ENCODE measurements at regions not wholly inside any gene's neighbourhood (a gene's known extent, or its start where the extent isn't known, plus 50 kb on each side); places are given as distances from the start of the nearest gene placed in this dataset.

DNA sequence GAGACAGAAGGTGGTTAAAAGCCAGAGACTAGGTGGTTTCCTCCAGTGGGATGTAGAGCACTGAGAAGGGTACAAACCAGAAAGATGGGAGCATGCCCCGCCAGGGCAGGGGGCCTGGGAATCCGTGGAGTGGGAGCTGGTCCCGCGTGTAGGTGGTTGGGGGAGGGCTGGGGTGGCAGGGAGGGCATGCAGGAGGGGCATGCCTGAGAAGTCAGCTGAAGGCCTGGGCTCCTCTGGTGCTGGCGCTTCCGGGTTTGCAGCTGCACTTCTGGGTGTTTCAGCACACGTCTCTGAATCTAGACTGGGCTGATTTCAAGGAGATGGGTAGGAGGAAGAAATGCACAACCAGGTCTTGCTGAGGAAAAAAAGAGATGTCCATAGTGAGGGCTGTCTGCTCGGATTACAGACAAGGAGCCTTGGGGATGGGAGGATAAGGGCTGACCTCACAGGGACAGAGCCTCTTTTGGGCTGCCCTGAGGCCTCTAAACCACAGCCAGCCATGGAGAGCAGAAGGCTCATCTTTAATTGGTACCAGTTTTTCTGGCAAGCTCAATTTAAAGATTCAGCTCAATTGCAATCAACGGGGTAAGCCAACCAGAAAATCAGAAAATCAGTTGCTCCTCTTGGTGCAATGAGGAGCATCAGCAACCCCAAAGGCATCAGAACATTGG, 151.9 kb downstream of the FAM43A start:
- DNase-seq: no peak

- no peak for DNase-seq
Measured at GRCh38 chr3:194838236-194838635, 152.6 kb downstream of the FAM43A start.

GRCh38 chr3:194840661-194841514, 155.2 kb downstream of the FAM43A start:
- no peak for DNase-seq

DNA sequence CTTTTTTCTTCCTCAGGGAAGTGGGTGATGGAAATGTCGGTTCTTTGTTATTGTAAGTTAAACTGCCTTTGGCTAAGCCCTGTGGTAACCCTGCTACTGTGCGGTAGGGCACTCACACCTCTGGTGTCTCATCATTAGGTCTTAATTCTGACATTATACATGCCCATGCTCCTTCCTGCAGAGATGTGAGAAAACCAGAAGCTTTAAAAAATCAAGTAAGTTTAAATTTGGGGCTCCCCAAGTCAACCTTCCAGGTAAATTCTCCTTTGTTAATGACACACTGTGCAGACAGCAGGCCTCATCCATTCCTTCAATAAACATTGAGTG, 155.8 kb downstream of the FAM43A start:
- no peak for DNase-seq

- no peak for DNase-seq
Measured at GRCh38 chr3:194843556-194843955, 157.9 kb downstream of the FAM43A start.

DNA sequence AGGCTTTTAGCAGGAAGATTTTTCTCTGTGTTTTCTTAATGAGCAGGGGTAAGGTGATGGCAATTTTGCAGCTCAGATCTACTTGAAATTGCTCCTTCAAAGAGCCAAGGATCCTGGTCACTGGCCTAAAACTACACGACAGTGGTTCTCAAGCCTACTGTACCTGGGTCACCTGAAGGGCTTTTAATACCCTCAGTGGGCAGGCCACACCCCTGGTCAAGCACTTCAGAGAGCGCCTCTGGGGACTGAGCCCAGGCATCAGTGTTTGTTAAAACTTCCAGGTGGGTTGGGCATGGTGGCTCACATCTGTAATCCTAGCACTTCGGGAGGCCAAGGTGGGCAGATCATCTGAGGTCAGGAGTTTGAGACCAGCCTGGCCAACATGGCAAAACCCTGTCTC, 158.4 kb downstream of the FAM43A start:
- DNase-seq: no peak

- no peak for DNase-seq
Measured at GRCh38 chr3:194849166-194849875, 163.6 kb downstream of the FAM43A start.

DNA sequence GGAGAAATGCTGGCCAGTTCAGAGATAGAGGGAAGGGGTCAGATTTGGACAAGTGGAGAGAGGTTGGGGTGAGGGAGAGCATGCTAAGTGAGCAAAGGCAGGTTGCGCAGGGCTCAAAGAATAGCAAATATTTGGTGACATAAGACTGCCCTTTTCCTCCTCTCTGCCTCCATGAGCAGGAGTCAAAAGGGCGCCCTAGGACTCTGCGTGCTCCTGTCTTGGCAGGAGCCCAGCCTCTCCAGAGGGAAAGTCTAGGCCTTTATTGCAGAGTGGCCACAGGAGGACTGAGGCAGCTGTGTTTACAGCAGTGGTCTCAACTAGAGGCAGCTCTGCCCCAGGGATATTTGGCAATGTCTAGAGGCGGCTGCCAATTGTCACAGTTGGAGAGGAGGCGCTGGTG, 165.6 kb downstream of the FAM43A start:
- no peak for DNase-seq

DNA sequence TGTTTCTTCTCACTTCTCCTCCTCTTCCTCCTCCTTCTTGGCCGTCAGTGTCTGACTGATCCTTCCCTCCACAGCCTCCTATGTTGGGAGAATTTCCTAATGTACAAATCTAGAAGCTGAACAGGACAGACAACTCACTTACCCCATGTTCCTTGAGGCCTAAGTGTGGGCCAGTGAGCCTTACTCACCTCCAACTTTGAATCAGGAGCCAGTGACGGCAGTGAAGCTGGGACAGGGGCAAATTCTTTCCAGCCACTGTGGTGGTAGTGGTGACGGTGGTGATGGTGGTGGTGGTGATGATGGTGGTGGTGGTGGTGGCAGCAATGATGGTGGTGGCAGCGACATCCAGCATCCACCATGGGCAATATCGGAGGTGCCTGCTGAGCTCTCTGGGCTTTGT, 166.3 kb downstream of the FAM43A start:
- no peak for DNase-seq

DNA sequence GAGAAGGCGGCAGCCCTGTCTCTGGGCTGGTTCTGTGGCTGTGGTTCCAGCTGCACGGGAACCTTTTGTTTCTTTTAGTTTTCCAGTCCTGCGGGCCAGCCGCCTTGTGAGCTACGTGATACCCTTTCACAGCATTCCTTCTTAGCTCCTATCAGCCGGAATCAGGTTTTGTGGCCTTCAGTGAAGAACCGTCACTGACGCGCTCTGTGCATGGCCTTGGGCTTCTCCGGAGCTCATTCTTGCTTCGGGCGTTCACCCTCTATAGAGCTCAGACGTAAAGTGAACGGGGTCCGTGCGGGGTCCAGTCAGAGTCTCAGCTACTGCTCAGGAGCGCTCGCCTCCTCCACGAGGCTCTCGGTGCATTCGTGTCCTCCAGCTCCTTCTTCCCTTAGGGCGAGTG, 166.7 kb downstream of the FAM43A start:
- DNase-seq: no peak

DNA sequence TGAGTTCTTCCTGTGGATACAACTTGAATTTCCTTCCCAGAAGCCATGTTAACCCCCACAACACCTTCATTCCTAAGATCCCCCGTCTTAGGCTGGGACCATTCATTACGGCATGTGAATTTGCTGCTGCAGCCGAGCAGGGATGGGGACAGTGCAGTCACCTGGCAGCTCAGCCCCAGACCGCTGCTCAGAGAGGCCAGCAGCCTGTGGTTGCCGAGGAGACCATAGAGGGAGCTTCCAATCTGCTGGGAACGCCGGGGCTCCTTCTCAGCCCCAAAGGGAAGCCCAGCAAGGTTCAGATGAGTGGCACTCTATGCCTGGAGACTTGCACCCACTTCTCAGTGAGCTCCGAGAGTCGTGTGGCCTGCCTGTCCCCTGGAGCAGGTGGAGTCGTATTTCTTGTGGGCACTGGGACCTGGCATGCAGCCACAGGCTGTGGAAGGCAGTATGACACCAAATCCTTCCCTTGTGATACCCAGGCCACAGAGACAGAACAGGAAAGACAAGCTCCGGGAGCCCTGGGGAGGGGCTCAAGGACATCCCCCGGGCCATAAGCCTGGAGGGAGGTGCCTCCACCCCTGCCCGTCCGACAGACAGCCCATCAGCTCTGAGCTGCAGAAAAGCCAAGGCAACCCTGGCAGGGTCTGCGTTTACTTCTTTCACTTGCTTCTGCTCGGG, 167.3 kb downstream of the FAM43A start:
- no peak for DNase-seq

- DNase-seq: peak; percentile 67
Measured at GRCh38 chr3:194854206-194854605, 168.5 kb downstream of the FAM43A start.

- DNase-seq: no peak
Measured at GRCh38 chr3:194854659-194855390, 169.1 kb downstream of the FAM43A start.

DNA sequence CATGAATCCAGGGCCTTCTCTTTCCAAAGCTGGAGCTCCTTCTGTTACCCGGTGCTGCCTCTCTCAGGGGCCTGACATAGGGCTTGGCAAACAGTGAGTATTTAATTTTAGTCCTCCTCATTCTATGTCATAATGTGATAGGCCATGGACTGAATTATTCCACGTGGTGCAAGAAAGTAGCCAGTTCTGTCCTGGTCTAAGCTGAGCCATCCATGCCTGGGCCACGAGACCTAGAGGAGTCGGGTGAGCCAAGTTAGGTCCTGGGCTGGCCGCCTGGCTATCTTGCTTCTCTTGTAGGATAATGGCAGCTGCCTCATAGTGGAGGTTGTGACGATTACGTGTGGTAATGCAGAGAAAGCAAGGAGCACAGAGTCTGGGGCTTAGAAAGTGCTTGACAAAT, 170.6 kb downstream of the FAM43A start:
- no peak for DNase-seq

DNA sequence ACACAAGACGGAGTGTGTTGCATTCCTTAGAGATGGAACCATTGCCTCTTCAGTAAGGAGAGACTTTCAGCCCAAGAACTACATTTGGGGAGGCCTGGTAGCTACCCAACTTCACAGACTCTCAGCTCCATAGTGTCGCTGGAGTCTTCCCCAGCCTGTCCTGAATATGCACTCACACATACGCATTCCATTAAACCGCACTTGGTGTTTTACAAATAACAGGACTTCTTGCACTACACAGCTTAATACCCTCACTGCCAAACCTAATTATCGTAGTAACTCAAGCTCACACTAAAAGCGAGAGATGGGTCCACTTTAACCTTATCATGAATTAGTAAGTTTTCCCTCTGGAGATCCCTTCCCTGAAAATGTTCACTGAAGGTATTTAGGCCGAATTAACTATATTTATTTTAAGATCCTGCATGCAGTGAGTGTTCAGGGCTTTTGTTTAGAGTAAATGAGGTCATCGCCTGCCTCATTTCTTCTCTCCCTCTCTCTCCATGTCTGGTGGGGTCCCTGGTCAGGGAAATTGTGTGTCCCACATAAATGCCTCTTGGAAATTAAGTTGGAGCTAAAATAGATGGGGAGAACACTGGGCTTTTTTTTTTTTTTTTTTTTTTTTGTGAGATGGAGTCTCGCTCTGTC, 171.9 kb downstream of the FAM43A start:
- DNase-seq: no peak

GRCh38 chr3:194858382-194858781, 172.7 kb downstream of the FAM43A start:
- DNase-seq: no peak

GRCh38 chr3:194860725-194861124, 175.0 kb downstream of the FAM43A start:
- no peak for DNase-seq

GRCh38 chr3:194861375-194861774, 175.7 kb downstream of the FAM43A start:
- no peak for DNase-seq

DNA sequence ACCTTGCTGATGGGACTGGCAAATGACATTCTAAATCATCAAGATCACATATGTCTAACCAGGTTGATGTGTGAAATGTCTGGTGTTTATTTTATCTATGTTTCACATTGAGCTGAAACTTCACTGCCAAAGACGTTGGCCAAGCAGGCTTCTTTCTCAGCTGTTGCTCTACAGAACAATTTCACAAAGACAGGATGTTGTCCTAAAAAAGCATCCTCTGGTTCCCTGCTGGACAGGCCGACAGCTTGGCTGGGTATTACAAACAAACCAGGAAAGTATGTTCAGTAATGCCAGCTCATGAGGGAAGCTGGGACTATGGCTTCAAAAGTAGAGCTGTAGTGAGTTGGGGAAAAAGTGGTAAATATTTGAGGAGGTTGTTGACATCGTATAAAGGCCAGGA, 179.4 kb downstream of the FAM43A start:
- no peak for DNase-seq

- DNase-seq: no peak
Measured at GRCh38 chr3:194865615-194866014, 179.9 kb downstream of the FAM43A start.

- no peak for DNase-seq
Measured at GRCh38 chr3:194866236-194866635, 180.6 kb downstream of the FAM43A start.
